OCI-LY1 (cell line): ENCODE measurements at regions not wholly inside any gene's neighbourhood (a gene's known extent, or its start where the extent isn't known, plus 50 kb on each side); places are given as distances from the start of the nearest gene placed in this dataset.

Source experiments
- CTCF ChIP-seq: fragments of 200-600 bp; sonication (generic), shearing (Covaris generic); IDR thresholded peaks from 2 replicates; pipeline ENCODE4 v1.5.1; 2017; ENCODE audit warnings: mild to moderate bottlenecking, antibody characterized with exemption, low read length, moderate library complexity, mixed read lengths
- EZH2 ChIP-seq: fragments of 200-600 bp; sonication (generic), shearing (Covaris generic); IDR thresholded peaks from 2 replicates; pipeline ENCODE4 v1.8.0; 2017; ENCODE audit warnings: borderline replicate concordance, mixed run types, mild to moderate bottlenecking, antibody characterized with exemption, low read length, moderate library complexity, mixed read lengths

- no peak for TF ChIP-seq CTCF
- TF ChIP-seq EZH2: no peak
Measured at GRCh38 chrX:131791608-131792355, 231.3 kb upstream of the STK26 start.
